Heart left ventricle (tissue), 16 donors: ENCODE measurements at regions not wholly inside any gene's neighbourhood (a gene's known extent, or its start where the extent isn't known, plus 50 kb on each side); places are given as distances from the start of the nearest gene placed in this dataset.

Source experiments
- ATAC-seq, 4 donors: fragments of 200-7000 bp; cut with Tn5 transposase; one replicate each; pipeline ENCODE4 v1.9.1; 2020 to 2022; ENCODE audit warnings: moderate library complexity in 4 of 4, mild to moderate bottlenecking in 3 of 4, moderate number of reproducible peaks in 1 of 4
- DNase-seq, 5 donors: peaks; one replicate each; pipeline ENCODE4 v3.0.0-alpha.2; 2020
- H3K27ac ChIP-seq, 12 donors: fragments of 200-600 bp; sonication (generic) in 4 of 12; one replicate each; pipeline versions ENCODE4 v1.5.0 to v1.8.0; 2016 to 2022; ENCODE audit warnings: mild to moderate bottlenecking in 2 of 12
- H3K27me3 ChIP-seq, 9 donors: fragments of 200-600 bp; sonication (generic) in 2 of 9; one replicate each; pipeline versions ENCODE4 v1.5.1 to v1.8.0; 2016 to 2022; ENCODE audit warnings: mild to moderate bottlenecking in 3 of 9
- H3K36me3 ChIP-seq, 9 donors: fragments of 200-600 bp; sonication (generic) in 2 of 9; one replicate each; pipeline versions ENCODE4 v1.5.0 to v1.8.0; 2018 to 2022; ENCODE audit warnings: mild to moderate bottlenecking in 2 of 9
- H3K4me1 ChIP-seq, 12 donors: fragments of 200-600 bp; sonication (generic) in 4 of 12; one replicate each; pipeline versions ENCODE4 v1.5.0 to v1.8.0; 2016 to 2022; ENCODE audit warnings: mild to moderate bottlenecking in 3 of 12
- H3K4me3 ChIP-seq, 12 donors: fragments of 200-600 bp; sonication (generic) in 4 of 12; one replicate each; pipeline versions ENCODE4 v1.5.0 to v1.8.0; 2017 to 2022; ENCODE audit warnings: mild to moderate bottlenecking in 9 of 12, moderate library complexity in 4 of 12
- H3K9me3 ChIP-seq, 12 donors: fragments of 200-600 bp; sonication (generic) in 4 of 12; one replicate each; pipeline versions ENCODE4 v1.5.0 to v1.8.0; 2016 to 2022; ENCODE audit warnings: mild to moderate bottlenecking in 1 of 12
- POLR2A ChIP-seq, 2 donors: fragments of 450-650 bp; IDR thresholded peaks; one replicate each; pipeline ENCODE4 v1.6.1; 2017; ENCODE audit warnings: antibody characterized with exemption in 2 of 2, mild to moderate bottlenecking in 2 of 2, moderate library complexity in 2 of 2
- WGBS, 4 donors: extraction: QIAGEN DNeasy Blood & Tissue Kit in 2 of 4; methylation state at CpG; one replicate each; pipeline versions ENCODE4 v1.1.5 to v1.1.7; 2013 to 2018; 5-methylcytosine and 5-hydroxymethylcytosine counted together
- intact Hi-C, 10 donors: fragments of 100-400 bp; cut with DNase I; formaldehyde crosslinking; loops; one replicate each; pipeline versions ENCODE4 v1.11.1 to v1.14.2; 2022
- TF ChIP-seq, protein P1 (sequence below), 12 donors: fragments of 200-600 bp; sonication (generic) in 4 of 12; IDR thresholded peaks; one replicate each; pipeline versions ENCODE4 v1.5.0 to v1.8.0; 2018 to 2022; ENCODE audit warnings: antibody characterized with exemption in 12 of 12, mild to moderate bottlenecking in 5 of 12
- donor health status: ischemic (EF 13 %, LVEDD 7.1; RV severe dilation, severe dysfunction).
- donor health status: healthy with polysubstance abuse.
- donor health status: DM: no; HTN: yes; CAD: no.
- donor health status: DM: no; HTN: no; CAD: no.
- donor health status: ischemic (EF 25% LVEDD 6.9; RV normal size, moderate dysfunction).
- donor health status: ischemic (EF 25% LVEDD 5.7; RV mildly dilated, moderate dysfunction).
- donor health status: healthy.
- donor health status: DM: yes; HTN: yes; CAD: no.
- donor health status: ischemic (EF 35%, LVEDD 5.7; RV mildly dilated, moderate dysfunction).
- donor health status: nonischemic (EF 11% LVEDD 7.7; RV severe dilation, severe dysfunction).
- donor health status: DM: yes; HTN: yes; CAD: no.
- donor health status: PGD.
- donor health status: ischemic (EF 29% LVEDD 5.4; RV normal size, mild dysfunction).
- donor health status: nonischemic (EF 23%, LVEDD 6.1; RV moderate dilation, normal function).

DNA sequence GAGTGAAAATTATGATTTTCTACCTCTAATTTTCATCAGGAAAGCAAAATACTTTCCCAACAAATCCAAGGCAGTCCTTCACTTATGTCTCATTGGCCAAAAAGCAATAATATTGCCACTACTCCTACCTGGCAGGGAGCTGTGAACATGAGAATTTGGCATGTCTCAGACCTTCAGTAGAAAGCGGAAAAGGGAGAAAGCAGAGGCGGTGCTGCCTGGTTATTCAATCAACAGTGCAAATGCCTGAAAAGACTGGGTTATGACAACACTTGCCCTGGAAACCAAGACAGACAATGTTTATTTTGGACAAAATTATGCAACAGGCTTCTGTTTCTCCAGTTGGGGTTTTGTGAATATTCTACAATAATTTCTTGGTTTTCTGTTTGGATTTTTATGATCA, 194.4 kb downstream of the TAF11L14 start:
- TF ChIP-seq, protein P1, sequence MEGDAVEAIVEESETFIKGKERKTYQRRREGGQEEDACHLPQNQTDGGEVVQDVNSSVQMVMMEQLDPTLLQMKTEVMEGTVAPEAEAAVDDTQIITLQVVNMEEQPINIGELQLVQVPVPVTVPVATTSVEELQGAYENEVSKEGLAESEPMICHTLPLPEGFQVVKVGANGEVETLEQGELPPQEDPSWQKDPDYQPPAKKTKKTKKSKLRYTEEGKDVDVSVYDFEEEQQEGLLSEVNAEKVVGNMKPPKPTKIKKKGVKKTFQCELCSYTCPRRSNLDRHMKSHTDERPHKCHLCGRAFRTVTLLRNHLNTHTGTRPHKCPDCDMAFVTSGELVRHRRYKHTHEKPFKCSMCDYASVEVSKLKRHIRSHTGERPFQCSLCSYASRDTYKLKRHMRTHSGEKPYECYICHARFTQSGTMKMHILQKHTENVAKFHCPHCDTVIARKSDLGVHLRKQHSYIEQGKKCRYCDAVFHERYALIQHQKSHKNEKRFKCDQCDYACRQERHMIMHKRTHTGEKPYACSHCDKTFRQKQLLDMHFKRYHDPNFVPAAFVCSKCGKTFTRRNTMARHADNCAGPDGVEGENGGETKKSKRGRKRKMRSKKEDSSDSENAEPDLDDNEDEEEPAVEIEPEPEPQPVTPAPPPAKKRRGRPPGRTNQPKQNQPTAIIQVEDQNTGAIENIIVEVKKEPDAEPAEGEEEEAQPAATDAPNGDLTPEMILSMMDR (IDR thresholded peaks at IDR 0.05) = no peak
- no peak for TF ChIP-seq POLR2A (IDR thresholded peaks at IDR 0.05)
- Histone ChIP-seq H3K4me1 (no peaks in the 10 kb centered on the region), H3K9me3 (no peaks in the 10 kb centered on the region), H3K27me3 (no peaks in the 10 kb centered on the region), H3K36me3 (no peaks in the 10 kb centered on the region), H3K27ac (no peak overlapping the region), H3K4me3 (no peak overlapping the region)
- intact Hi-C loops = no loop called here
- no peak for ATAC-seq
- DNase-seq = no peak
- WGBS, 4 donors = 72 to 90% (median 86%) methylated on average over 2 of the region's 2 CpGs

DNA sequence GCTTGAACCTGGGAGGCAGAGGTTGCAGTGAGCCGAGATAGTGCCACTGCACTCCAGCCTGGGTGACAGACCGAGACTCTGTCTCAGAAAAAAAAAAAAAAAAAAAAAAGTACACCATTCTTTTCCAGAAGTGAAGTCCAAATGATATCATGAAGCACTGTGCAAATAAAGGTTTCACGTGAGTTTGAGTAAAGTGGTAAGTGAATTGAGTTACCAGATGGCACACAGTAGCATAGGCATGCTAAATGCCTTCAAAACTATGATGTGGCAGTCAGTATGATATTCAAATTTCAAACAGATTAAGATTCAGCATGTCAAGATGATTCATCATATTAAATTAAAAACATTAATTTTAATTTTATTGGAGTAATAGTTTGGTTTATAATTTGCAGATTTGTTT, 195.2 kb downstream of the TAF11L14 start:
- ATAC-seq (no peak), DNase-seq (no peak)
- intact Hi-C loops = no loop called here
- no peaks in the 10 kb centered on the region for H3K36me3 ChIP-seq
- H3K4me1 ChIP-seq = no peaks in the 10 kb centered on the region
- H3K27me3 ChIP-seq = no peaks in the 10 kb centered on the region
- no peak overlapping the region for H3K4me3 ChIP-seq
- no peak overlapping the region for H3K27ac ChIP-seq
- H3K9me3 ChIP-seq = no peaks in the 10 kb centered on the region
- no peak for TF ChIP-seq POLR2A (IDR thresholded peaks at IDR 0.05)
- TF ChIP-seq, protein P1 (IDR thresholded peaks at IDR 0.05) = no peak
- 65 to 83% (median 82%) methylated on average over 3 of the region's 3 CpGs for WGBS, 4 donors

DNA sequence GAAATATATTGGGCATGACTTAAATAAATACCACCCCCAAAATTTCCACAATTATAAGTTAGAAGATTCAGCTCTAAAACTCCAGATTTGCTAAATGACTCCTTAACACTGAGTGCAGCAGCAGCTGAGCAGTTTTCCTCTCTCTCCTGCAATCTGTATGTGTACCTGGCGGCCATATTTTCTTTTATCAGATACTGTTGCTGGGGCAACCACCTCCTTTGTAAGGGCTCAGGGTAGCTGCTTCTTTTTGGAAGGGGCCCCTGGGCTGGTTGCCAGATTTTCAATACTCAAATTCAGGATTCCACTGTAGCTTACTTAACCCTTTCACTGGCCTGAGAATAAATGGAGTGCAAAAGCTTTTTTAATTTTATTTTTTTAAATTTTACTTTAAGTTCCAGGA, 197.0 kb downstream of the TAF11L14 start:
- Histone ChIP-seq H3K9me3 (peaks cover 0 to 3% (median 0%) of the 10 kb centered on the region in 12 donors), H3K27ac (no peak overlapping the region), H3K36me3 (no peaks in the 10 kb centered on the region), H3K4me1 (no peaks in the 10 kb centered on the region), H3K4me3 (no peak overlapping the region), H3K27me3 (no peaks in the 10 kb centered on the region)
- DNase-seq (no peak), ATAC-seq (no peak)
- TF ChIP-seq, protein P1 (IDR thresholded peaks at IDR 0.05) = no peak
- TF ChIP-seq POLR2A (IDR thresholded peaks at IDR 0.05) = no peak
- intact Hi-C loops = no loop called here
- WGBS, 4 donors = 17 to 41% (median 24%) methylated on average over 1 of the region's 1 CpG

DNA sequence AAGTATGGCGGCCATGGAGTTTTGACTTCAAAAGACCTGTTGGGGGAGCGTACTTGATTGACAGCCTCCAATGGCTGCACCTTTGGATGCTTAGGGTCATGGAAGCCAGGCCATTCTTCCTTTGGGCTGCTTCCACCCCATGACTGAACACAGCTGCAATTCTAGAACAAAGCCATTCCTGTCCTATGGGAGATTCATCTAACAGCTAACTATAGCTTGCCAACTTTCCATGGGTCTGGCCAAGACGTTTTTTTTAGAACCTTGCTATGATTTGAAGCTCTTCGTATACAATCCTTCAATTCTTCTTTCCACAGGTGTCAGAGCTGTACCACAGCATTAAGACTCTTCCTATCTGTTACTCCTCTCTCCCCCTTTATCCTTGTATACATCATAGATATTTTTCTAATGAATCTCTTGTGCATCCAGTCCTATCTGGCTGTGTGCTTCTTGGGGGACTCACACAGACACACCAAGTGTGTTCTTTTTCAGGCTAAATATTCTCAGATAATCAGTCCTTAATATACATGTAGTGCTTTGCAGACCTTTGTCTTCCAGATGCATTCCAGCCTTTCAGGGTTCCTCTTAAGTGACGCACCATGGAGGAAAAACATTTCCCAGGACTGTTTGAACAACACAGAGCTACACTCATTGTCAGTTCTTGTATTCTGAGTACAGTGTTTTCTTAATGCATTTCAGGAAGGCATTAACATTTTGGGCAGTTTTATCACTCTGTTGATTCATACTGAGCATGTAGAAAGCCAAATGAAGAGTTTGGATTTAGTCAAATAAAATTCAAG, 198.9 kb downstream of the TAF11L14 start:
- H3K9me3 ChIP-seq = peaks cover 0 to 15% (median 2%) of the 10 kb centered on the region in 12 donors
- ATAC-seq (no peak), DNase-seq (no peak)
- H3K36me3 ChIP-seq = no peaks in the 10 kb centered on the region
- H3K27ac ChIP-seq = no peak overlapping the region
- 58 to 71% (median 66%) methylated on average over 5 of the region's 5 CpGs for WGBS, 4 donors
- H3K27me3 ChIP-seq = no peaks in the 10 kb centered on the region
- H3K4me3 ChIP-seq = no peak overlapping the region
- TF ChIP-seq, protein P1 (IDR thresholded peaks at IDR 0.05) = no peak
- no peak for TF ChIP-seq POLR2A (IDR thresholded peaks at IDR 0.05)
- H3K4me1 ChIP-seq = no peaks in the 10 kb centered on the region
- intact Hi-C loops = no loop called here
